RWPE2 (cell line): ENCODE measurements at regions not wholly inside any gene's neighbourhood (a gene's known extent, or its start where the extent isn't known, plus 50 kb on each side); places are given as distances from the start of the nearest gene placed in this dataset.

Experiments used
- ATAC-seq: fragments of 200-7000 bp; cut with Tn5 transposase; 3 replicates; pipeline ENCODE4 v1.9.1; 2021; ENCODE audit warnings: low read depth
- DNase-seq: peaks from one replicate; pipeline ENCODE4 v3.0.0-alpha.2; 2020; ENCODE audit warnings: low spot score
- H3K27ac ChIP-seq: fragments of 450-650 bp; 2 replicates; pipeline ENCODE4 v1.5.1; 2017; ENCODE audit warnings: mild to moderate bottlenecking; ENCODE audit not compliant: poor library complexity, severe bottlenecking
- H3K27me3 ChIP-seq: fragments of 250-450 bp; sonication (Bioruptor Pico); 2 replicates; pipeline ENCODE4 v1.5.1; 2021; ENCODE audit warnings: mild to moderate bottlenecking, moderate library complexity; ENCODE audit not compliant: insufficient read depth, poor library complexity, severe bottlenecking
- H3K36me3 ChIP-seq: fragments of 250-450 bp; sonication (Bioruptor Pico); 2 replicates; pipeline ENCODE4 v1.5.1; 2020; ENCODE audit warnings: low read depth, mild to moderate bottlenecking, moderate library complexity
- H3K4me1 ChIP-seq: fragments of 250-450 bp; sonication (Bioruptor Pico); 2 replicates; pipeline ENCODE4 v1.5.1; 2021; ENCODE audit warnings: mild to moderate bottlenecking, moderate library complexity; ENCODE audit not compliant: insufficient read depth, poor library complexity, severe bottlenecking
- H3K4me3 ChIP-seq: fragments of 250-450 bp; sonication (Bioruptor Pico); 2 replicates; pipeline ENCODE4 v1.5.1; 2021; ENCODE audit warnings: mild to moderate bottlenecking, moderate library complexity; ENCODE audit not compliant: severe bottlenecking
- H3K9me3 ChIP-seq: fragments of 250-450 bp; sonication (Bioruptor Pico); 2 replicates; pipeline ENCODE4 v1.5.1; 2021; ENCODE audit warnings: mild to moderate bottlenecking, moderate library complexity; ENCODE audit not compliant: severe bottlenecking
- TF ChIP-seq, protein P1 (sequence below): fragments of 450-650 bp; IDR thresholded peaks from one replicate; pipeline ENCODE4 v1.5.1; 2017; ENCODE audit warnings: mild to moderate bottlenecking, moderate library complexity; ENCODE audit not compliant: poor library complexity, severe bottlenecking

GRCh38 chr3:144457758-144458157, 486.1 kb downstream of the DIPK2A start:
- H3K9me3 ChIP-seq: no peaks in the 10 kb centered on the region
- no peak for ATAC-seq
- no peaks in the 10 kb centered on the region for H3K27me3 ChIP-seq
- no peaks in the 10 kb centered on the region for H3K4me1 ChIP-seq
- no peak overlapping the region for H3K27ac ChIP-seq
- TF ChIP-seq, protein P1, sequence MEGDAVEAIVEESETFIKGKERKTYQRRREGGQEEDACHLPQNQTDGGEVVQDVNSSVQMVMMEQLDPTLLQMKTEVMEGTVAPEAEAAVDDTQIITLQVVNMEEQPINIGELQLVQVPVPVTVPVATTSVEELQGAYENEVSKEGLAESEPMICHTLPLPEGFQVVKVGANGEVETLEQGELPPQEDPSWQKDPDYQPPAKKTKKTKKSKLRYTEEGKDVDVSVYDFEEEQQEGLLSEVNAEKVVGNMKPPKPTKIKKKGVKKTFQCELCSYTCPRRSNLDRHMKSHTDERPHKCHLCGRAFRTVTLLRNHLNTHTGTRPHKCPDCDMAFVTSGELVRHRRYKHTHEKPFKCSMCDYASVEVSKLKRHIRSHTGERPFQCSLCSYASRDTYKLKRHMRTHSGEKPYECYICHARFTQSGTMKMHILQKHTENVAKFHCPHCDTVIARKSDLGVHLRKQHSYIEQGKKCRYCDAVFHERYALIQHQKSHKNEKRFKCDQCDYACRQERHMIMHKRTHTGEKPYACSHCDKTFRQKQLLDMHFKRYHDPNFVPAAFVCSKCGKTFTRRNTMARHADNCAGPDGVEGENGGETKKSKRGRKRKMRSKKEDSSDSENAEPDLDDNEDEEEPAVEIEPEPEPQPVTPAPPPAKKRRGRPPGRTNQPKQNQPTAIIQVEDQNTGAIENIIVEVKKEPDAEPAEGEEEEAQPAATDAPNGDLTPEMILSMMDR: no peak
- no peak overlapping the region for H3K4me3 ChIP-seq
- H3K36me3 ChIP-seq: no peaks in the 10 kb centered on the region
- no peak for DNase-seq

DNA sequence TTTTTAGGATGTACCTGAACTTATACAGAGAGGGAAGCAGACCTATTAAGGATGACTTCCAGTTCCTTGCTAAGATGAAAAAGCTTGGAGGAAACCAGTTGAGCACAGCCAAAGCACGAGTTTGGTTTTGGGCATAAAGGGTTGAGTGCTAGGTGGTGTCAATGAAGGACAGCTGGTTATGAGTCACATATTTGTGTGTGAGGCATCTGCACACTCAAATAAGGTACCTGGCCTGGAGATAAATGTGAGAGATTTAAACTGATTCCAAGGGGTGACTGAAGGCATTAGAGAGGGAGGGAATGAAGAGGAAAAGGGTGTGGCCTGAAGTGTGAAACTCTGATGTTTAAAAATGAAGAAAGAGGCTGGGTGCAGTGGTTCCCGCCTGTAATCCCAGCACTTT, 486.7 kb downstream of the DIPK2A start:
- DNase-seq (no peak), ATAC-seq (no peak)
- no peak overlapping the region for H3K4me3 ChIP-seq
- H3K27ac ChIP-seq: no peak overlapping the region
- no peaks in the 10 kb centered on the region for H3K4me1 ChIP-seq
- no peaks in the 10 kb centered on the region for H3K27me3 ChIP-seq
- no peaks in the 10 kb centered on the region for H3K36me3 ChIP-seq
- TF ChIP-seq, protein P1: no peak
- H3K9me3 ChIP-seq: no peaks in the 10 kb centered on the region

DNA sequence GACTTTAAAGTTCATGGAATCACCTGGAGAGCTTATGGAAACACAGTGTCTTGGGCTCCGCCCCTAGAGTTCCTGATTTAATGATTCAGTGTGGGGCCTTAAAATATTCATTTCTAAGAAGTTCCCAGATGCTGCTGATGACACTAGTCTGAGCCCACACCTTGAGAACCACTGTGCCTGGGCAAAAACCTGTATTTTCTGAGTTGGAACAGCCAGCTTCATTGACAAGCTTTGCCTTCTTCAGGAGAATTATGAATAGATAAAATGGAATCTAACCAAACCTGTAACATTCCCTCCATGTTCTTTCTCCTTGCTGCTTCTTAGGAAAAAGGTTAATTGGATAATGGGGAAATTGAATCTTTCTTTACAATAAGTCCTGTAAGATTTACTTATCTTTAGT, 490.7 kb downstream of the DIPK2A start:
- ATAC-seq (no peak), DNase-seq (no peak)
- no peaks in the 10 kb centered on the region for H3K27me3 ChIP-seq
- H3K4me3 ChIP-seq: no peak overlapping the region
- H3K36me3 ChIP-seq: no peaks in the 10 kb centered on the region
- no peaks in the 10 kb centered on the region for H3K4me1 ChIP-seq
- TF ChIP-seq, protein P1: no peak
- H3K9me3 ChIP-seq: no peaks in the 10 kb centered on the region
- H3K27ac ChIP-seq: no peak overlapping the region

DNA sequence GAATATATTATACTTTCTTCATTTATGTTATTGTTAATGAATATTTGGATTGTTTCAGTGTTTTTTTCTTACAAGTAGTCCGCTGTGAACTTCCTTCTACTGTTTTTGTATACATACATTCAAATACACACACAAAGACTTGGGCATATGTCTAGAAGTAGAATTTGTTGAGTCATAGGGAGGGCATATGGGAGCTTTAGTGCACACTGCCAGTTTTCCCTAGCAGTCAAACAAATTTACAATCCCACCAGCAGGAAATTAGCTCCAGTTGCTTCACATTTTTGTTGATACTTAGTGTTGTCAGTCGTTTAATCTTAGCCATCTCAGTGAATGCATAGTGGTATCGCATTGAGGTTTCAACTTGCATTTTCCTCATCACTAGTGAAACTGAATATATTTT, 492.3 kb downstream of the DIPK2A start:
- Histone ChIP-seq H3K27me3 (no peaks in the 10 kb centered on the region), H3K36me3 (no peaks in the 10 kb centered on the region), H3K27ac (no peak overlapping the region), H3K4me3 (no peak overlapping the region), H3K9me3 (no peaks in the 10 kb centered on the region), H3K4me1 (no peaks in the 10 kb centered on the region)
- TF ChIP-seq, protein P1: no peak
- ATAC-seq: no peak
- no peak for DNase-seq

DNA sequence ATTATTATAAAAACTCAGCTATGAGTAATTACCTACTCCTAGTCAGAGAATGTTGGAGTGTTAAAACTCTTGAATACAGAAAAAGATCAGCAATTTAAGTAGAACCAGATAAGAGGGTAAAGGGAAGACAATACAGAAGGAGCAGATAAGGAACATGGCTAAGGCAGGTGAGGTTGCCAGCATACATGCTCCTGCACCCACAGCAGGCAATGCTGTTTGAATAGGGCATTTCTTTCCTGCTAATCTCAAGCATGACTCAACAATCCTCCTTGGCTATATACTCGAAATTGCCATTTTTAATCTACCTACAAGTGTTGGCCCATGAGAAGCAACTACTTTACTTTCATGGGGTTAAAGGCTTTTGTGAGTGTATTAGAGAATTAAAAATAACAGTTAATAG, 494.5 kb downstream of the DIPK2A start:
- Histone ChIP-seq H3K27me3 (no peaks in the 10 kb centered on the region), H3K36me3 (no peaks in the 10 kb centered on the region), H3K4me3 (no peak overlapping the region), H3K27ac (no peak overlapping the region), H3K9me3 (no peaks in the 10 kb centered on the region), H3K4me1 (no peaks in the 10 kb centered on the region)
- ATAC-seq: no peak
- TF ChIP-seq, protein P1: no peak
- no peak for DNase-seq
